22Rv1 (cell line): ENCODE measurements at regions not wholly inside any gene's neighbourhood (a gene's known extent, or its start where the extent isn't known, plus 50 kb on each side); places are given as distances from the start of the nearest gene placed in this dataset.

Experiments used
- ZFX ChIP-seq: fragments of 450-650 bp; IDR thresholded peaks from 2 replicates; pipeline ENCODE4 v1.6.1; 2017; ENCODE audit warnings: antibody characterized with exemption, borderline replicate concordance
- TF ChIP-seq, protein P1 (sequence below): fragments of 450-650 bp; IDR thresholded peaks from 2 replicates; pipeline ENCODE4 v1.5.1; 2017; ENCODE audit warnings: mild to moderate bottlenecking

DNA sequence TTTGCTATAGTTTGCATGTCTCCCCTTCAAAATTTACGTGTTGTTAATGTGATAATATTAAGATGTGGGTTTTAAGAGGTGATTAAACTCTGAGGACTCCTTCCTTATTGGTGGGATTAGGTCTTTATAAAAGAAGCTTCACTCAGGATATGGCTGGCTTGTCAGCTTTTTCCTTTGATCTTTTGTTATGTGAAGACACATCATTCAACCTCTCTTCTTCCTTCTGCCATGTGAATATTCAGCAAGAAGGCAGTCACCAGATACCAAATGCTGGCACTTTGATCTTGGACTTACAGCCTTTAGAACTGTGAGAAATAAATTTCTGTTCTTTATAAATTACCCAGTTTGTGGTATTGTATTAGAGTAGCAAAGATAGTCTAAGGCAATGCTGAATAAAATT lies 855.9 kb upstream of the CDH10 start:
- TF ChIP-seq, protein P1, sequence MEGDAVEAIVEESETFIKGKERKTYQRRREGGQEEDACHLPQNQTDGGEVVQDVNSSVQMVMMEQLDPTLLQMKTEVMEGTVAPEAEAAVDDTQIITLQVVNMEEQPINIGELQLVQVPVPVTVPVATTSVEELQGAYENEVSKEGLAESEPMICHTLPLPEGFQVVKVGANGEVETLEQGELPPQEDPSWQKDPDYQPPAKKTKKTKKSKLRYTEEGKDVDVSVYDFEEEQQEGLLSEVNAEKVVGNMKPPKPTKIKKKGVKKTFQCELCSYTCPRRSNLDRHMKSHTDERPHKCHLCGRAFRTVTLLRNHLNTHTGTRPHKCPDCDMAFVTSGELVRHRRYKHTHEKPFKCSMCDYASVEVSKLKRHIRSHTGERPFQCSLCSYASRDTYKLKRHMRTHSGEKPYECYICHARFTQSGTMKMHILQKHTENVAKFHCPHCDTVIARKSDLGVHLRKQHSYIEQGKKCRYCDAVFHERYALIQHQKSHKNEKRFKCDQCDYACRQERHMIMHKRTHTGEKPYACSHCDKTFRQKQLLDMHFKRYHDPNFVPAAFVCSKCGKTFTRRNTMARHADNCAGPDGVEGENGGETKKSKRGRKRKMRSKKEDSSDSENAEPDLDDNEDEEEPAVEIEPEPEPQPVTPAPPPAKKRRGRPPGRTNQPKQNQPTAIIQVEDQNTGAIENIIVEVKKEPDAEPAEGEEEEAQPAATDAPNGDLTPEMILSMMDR: no peak
- no peak for TF ChIP-seq ZFX
